Neural cell (in vitro differentiated cells): ENCODE measurements at regions not wholly inside any gene's neighbourhood (a gene's known extent, or its start where the extent isn't known, plus 50 kb on each side); places are given as distances from the start of the nearest gene placed in this dataset.

ENCODE experiments used
- CTCF ChIP-seq: fragments of 450-650 bp; IDR thresholded peaks from 2 replicates; pipeline ENCODE4 v1.5.1; 2014; ENCODE audit warnings: antibody characterized with exemption, mild to moderate bottlenecking, moderate library complexity; ENCODE audit not compliant: poor library complexity, severe bottlenecking
- EP300 ChIP-seq: fragments of 450-650 bp; conservative IDR thresholded peaks from 2 replicates; pipeline ENCODE4 v1.6.1; 2014; ENCODE audit warnings: antibody characterized with exemption, mild to moderate bottlenecking, moderate library complexity; ENCODE audit not compliant: poor library complexity, severe bottlenecking
- EZH2 ChIP-seq: fragments of 200-600, 300-800 bp; shearing (Covaris generic), sonication (generic); IDR thresholded peaks from 2 replicates; pipeline ENCODE4 v1.6.1; 2014; ENCODE audit warnings: antibody characterized with exemption, low read length, borderline replicate concordance, mild to moderate bottlenecking; ENCODE audit not compliant: insufficient read depth, poor library complexity, severe bottlenecking
- POLR2AphosphoS5 ChIP-seq: IDR thresholded peaks from 2 replicates; pipeline ENCODE4 v1.6.1; 2012
- RAD21 ChIP-seq: fragments of 450-650 bp; conservative IDR thresholded peaks from 2 replicates; pipeline ENCODE4 v1.6.1; 2014; ENCODE audit warnings: antibody characterized with exemption, mild to moderate bottlenecking, moderate library complexity
- REST ChIP-seq: IDR thresholded peaks from 2 replicates; pipeline ENCODE4 v1.6.1; 2012; ENCODE audit warnings: borderline replicate concordance
- SMC3 ChIP-seq: fragments of 450-650 bp; conservative IDR thresholded peaks from 2 replicates; pipeline ENCODE4 v1.6.1; 2014; ENCODE audit warnings: antibody characterized with exemption, mild to moderate bottlenecking, moderate library complexity; ENCODE audit not compliant: poor library complexity

- TF ChIP-seq EP300 (no peak), POLR2AphosphoS5 (no peak), CTCF (no peak), EZH2 (no peak), RAD21 (no peak), SMC3 (no peak), REST (no peak)
Measured at GRCh38 chr4:189131118-189131517, 809.6 kb upstream of the FRG1 start.
